ENCODE measurements at regions not wholly inside any gene's neighbourhood (a gene's known extent, or its start where the extent isn't known, plus 50 kb on each side); places are given as distances from the start of the nearest gene placed in this dataset.

- no peak for DNase-seq (ENCODE audit: low read depth)
Measured at GRCh38 chr10:81021428-81022129, 483.9 kb downstream of the SH2D4B start.

DNA sequence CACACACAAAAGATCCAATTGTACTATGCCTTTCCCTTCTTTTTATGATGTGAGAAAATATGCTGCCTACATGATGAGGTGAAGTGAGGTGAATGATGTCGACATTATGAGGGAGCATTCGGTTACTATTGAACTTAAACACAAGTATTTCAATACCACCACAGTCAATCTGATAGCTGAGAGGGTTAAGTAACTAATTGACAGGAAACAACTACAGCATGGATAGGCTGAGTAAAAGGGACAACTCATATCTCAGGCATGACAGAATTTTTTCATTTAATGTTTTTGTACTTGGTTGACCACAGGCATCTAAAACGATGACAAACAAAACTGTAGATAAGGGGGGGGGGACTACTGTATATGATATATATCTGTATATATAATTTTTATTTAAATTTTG, 488.9 kb downstream of the SH2D4B start:
- DNase-seq (ENCODE audit: low read depth), result no peak

GRCh38 chr10:81027223-81027622, 489.5 kb downstream of the SH2D4B start:
- no peak for DNase-seq (ENCODE audit: low read depth)

DNA sequence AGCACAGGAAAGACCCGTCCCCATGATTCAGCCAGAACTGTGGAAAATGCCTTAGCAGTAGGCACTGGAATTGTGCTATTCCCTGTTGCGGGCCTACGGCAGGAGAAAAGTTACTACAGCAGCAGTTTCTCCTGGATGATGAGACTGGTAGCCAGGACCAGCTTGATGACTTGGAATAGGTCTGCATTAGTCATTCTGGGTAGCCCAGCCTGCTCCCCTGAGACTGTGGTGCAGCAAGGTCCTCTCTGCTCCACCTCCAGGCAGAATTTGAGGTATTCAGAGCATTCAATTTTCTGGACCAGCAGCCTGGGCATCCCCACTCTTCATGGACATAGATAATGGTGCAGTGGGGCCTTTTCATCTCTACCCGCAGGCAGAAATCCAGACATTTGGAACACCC, 490.0 kb downstream of the SH2D4B start:
- DNase-seq (ENCODE audit: low read depth), result no peak

DNA sequence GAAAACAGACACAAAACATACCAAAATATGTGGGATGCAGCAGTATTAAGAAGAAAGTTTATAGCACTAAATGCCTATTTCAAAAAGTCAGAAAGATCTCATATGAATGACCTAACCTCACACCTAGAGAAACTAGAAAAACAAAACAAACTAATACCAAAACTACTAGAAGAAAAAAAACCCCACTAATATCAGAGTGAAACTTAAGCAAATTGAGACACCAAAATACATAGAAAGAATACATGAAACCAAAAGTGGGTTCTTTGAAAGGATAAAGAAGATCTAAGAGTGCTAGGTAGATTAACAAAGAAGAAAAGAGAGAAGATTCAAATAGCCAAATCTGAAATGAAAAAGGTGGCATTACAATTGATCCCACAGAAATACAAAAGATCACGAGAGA, 494.1 kb downstream of the SH2D4B start:
- DNase-seq (ENCODE audit: low read depth), result no peak

DNA sequence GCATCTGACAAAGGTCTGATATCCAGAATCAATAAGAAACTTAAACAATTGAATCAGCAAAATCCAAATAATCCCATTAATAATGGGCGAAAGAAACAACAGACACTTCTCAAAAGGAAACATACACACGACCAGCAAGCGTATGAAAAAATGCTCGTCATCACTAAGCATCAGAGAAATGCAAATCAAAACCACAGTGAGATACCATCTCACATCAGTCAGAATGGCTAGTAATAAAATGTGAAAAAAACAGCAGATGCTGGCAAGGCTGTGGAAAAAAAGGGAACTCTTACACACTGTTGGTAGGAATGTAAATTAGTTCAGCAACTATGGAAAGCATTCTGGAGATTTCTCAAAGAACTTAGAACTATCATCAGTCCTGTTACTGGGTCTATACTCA, 496.7 kb downstream of the SH2D4B start:
- DNase-seq (ENCODE audit: low read depth), result no peak

GRCh38 chr10:81036257-81036656, 498.6 kb downstream of the SH2D4B start:
- no peak for DNase-seq (ENCODE audit: low read depth)

DNA sequence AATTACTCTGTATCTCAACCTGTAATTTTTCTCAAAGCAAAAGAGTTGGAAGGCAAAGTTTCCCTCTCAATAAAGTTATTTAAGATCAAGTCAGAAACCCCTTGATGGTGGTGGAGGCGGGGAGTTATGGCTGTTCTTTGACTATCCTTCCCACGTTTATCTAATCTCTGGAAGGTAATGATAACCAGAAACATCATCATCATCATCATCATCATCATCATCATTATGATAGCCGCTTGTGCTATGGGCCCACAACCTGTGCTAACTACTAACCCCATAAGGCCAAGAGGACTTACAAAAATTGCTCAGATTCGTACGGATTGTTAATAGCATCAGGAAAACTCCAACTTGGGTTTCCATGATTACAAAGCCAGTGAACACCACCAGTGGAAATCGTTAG, 502.3 kb downstream of the SH2D4B start:
- no peak for DNase-seq (ENCODE audit: low read depth)

DNA sequence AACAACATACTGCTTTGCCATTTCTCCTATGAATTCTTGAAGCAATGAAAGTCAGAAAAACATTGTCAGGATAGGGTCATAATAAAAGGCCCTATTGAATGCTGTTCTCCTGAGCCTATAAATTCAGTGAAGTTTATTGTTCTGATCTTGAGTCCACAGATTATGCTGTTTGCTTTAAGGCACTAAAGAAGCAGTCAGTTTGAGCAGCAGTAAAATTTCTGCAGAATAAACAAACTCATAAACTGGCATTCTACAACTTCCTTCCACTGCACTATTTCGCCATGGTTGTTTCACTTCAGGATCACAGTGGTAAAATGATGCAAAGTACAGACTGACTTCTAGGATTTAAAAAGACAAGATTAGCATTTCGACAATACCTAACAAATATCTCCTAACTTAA, 503.2 kb downstream of the SH2D4B start:
- no peak for DNase-seq (ENCODE audit: low read depth)

- no peak for DNase-seq (ENCODE audit: low read depth)
Measured at GRCh38 chr10:81042647-81043046, 504.9 kb downstream of the SH2D4B start.

- DNase-seq (ENCODE audit: low read depth), result no peak
Measured at GRCh38 chr10:81065474-81065873, 527.8 kb downstream of the SH2D4B start.

- no peak for DNase-seq (ENCODE audit: low read depth)
Measured at GRCh38 chr10:81068460-81068859, 530.8 kb downstream of the SH2D4B start.

- DNase-seq (ENCODE audit: low read depth), result no peak
Measured at GRCh38 chr10:81071087-81071796, 533.5 kb downstream of the SH2D4B start.

GRCh38 chr10:81073155-81073554, 535.5 kb downstream of the SH2D4B start:
- no peak for DNase-seq (ENCODE audit: low read depth)

- DNase-seq (ENCODE audit: low read depth), result no peak
Measured at GRCh38 chr10:81081887-81082620, 544.4 kb downstream of the SH2D4B start.

GRCh38 chr10:81082621-81083376, 545.1 kb downstream of the SH2D4B start:
- no peak for DNase-seq (ENCODE audit: low read depth)

GRCh38 chr10:81093056-81093455, 555.4 kb downstream of the SH2D4B start:
- DNase-seq (ENCODE audit: low read depth), result no peak

DNA sequence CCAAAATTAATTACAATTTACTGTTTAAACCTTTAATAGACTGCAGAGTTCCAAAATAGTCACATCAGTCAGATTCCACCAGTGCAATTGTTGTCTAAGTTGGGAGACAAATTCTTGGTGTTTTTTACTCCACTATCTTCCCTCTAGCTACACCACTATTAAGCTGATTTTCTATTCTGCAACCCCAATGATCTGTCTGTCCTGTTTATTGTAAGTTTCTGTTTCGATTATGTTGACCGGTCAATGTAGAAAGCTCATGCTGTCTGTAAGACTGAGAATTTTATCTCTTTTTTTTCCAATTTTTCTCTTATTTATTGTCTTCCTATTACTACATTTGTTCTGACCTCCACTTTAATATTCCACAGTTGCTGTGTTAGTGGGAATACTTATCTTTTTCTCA, 557.5 kb downstream of the SH2D4B start:
- no peak for DNase-seq (ENCODE audit: low read depth)

DNA sequence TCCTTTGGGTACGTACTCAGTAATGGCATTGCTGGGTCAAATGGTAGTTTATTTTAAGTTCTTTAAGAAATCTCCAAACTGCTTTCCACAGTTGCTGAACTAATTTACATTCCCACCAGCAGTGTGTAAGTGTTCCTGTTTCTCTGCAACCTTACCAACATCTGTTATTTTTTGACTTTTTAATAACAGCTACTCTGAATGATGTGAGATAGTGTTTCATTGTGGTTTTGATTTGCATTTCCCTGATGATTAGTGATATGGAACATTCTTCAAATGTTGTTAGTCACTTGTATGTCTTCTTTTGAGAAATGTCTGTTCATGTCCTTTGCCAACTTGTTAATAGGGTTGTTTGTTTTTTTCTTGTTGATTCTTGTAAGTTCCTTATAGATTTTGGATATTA, 558.9 kb downstream of the SH2D4B start:
- DNase-seq (ENCODE audit: low read depth), result no peak

GRCh38 chr10:81101062-81101461, 563.4 kb downstream of the SH2D4B start:
- no peak for DNase-seq (ENCODE audit: low read depth)

- DNase-seq (ENCODE audit: low read depth), result no peak
Measured at GRCh38 chr10:81104494-81104893, 566.8 kb downstream of the SH2D4B start.

- DNase-seq (ENCODE audit: low read depth), result no peak
Measured at GRCh38 chr10:81108516-81109199, 571.0 kb downstream of the SH2D4B start.
